ENCODE measurements at regions not wholly inside any gene's neighbourhood (a gene's known extent, or its start where the extent isn't known, plus 50 kb on each side); places are given as distances from the start of the nearest gene placed in this dataset.

GRCh38 chr9:683509-684021, 157.9 kb upstream of the DMRT1 start:
- TF ChIP-seq CTCF (IDR thresholded peaks at IDR 0.05) (no peak), POLR2AphosphoS5 (IDR thresholded peaks at IDR 0.05; ENCODE audit: insufficient read depth in 1 of 2, low read depth in 1 of 2) (no peak)
